Endothelial cell of umbilical vein (primary cell): ENCODE measurements at regions not wholly inside any gene's neighbourhood (a gene's known extent, or its start where the extent isn't known, plus 50 kb on each side); places are given as distances from the start of the nearest gene placed in this dataset.

ENCODE experiments used
- BruUV-seq: library from RNA; stranded (reverse); fragments of 400-500 nt; replicated peaks from 2 replicates; lab custom pipeline; 2021; lab: Mats Ljungman, UMichigan
- CTCF ChIA-PET: fragments of 300-600, 350-600 bp; sonication (Branson Sonifier 250); formaldehyde crosslinking; loops from one replicate; lab custom pipeline; 2021; ENCODE audit warnings: antibody characterized with exemption, inconsistent platforms; lab: Charles Lee
- POLR2A ChIA-PET: fragments of 300-600, 350-600 bp; sonication (Branson Sonifier 250); formaldehyde crosslinking; loops from one replicate; lab custom pipeline; 2021; ENCODE audit warnings: antibody characterized with exemption, inconsistent platforms; lab: Charles Lee
- DNase-seq: peaks from one replicate; pipeline ENCODE4 v3.0.0-alpha.2; 2011; ENCODE audit warnings: low read depth, low spot score
- FAIRE-seq: peaks from 2 replicates; lab custom pipeline; 2011; peaks lifted over from hg19 to GRCh38; lab: Jason Lieb, UNC
- H2AFZ ChIP-seq: 2 replicates; pipeline ENCODE4 v1.6.0; 2012; ENCODE audit warnings: low read depth, low read length, control low read depth, inconsistent platforms
- H3K27ac ChIP-seq: 2 replicates; pipeline ENCODE4 v1.5.1; 2011; ENCODE audit warnings: low read depth, mild to moderate bottlenecking, control low read depth, low read length, moderate library complexity; ENCODE audit not compliant: insufficient read depth
- H3K27me3 ChIP-seq, 2 experiments: 2 replicates each; pipeline versions ENCODE4 v1.6.0 to v1.6.1; 2011; ENCODE audit warnings: low read length in 2 of 2, mixed read lengths in 1 of 2; ENCODE audit not compliant: control insufficient read depth in 2 of 2, insufficient read depth in 2 of 2
- H3K36me3 ChIP-seq, 2 experiments: 2 replicates in 1 of 2; 3 replicates in 1 of 2; pipeline ENCODE4 v1.5.1; 2011; ENCODE audit warnings: low read length in 2 of 2, mild to moderate bottlenecking in 1 of 2, moderate library complexity in 1 of 2; ENCODE audit not compliant: control insufficient read depth in 2 of 2, insufficient read depth in 2 of 2; ENCODE audit errors: extremely low read depth in 1 of 2
- H3K4me1 ChIP-seq: 3 replicates; pipeline ENCODE4 v1.5.1; 2011; ENCODE audit warnings: mild to moderate bottlenecking, low read length; ENCODE audit not compliant: control insufficient read depth, insufficient read depth; ENCODE audit errors: extremely low read depth
- H3K4me2 ChIP-seq: 2 replicates; pipeline ENCODE4 v1.6.1; 2011; ENCODE audit warnings: low read length, control low read depth, mixed read lengths; ENCODE audit not compliant: insufficient read depth
- H3K4me3 ChIP-seq, 3 experiments: fragments of 200-600 bp in 1 of 3; sonication (generic), shearing (Covaris generic) in 1 of 3; replicated peaks in 1 of 3; 2 replicates each; pipeline ENCODE4 v1.5.1; 2011 to 2016; ENCODE audit warnings: control low read depth in 3 of 3, low read length in 3 of 3, mild to moderate bottlenecking in 2 of 3, inconsistent platforms in 1 of 3, low read depth in 1 of 3, moderate library complexity in 1 of 3; ENCODE audit not compliant: insufficient read depth in 1 of 3
- H3K79me2 ChIP-seq: 2 replicates; pipeline ENCODE4 v1.6.0; 2012; ENCODE audit warnings: low read length, inconsistent platforms; ENCODE audit not compliant: control insufficient read depth, insufficient read depth
- H3K9ac ChIP-seq: replicated peaks from 2 replicates; pipeline ENCODE3; 2011; ENCODE audit warnings: low read length, control low read depth; ENCODE audit not compliant: insufficient read depth; ENCODE audit errors: extremely low read depth
- H3K9me1 ChIP-seq: replicated peaks from 3 replicates; pipeline ENCODE4 v1.6.0; 2011; ENCODE audit warnings: mild to moderate bottlenecking, low read length; ENCODE audit not compliant: control insufficient read depth, insufficient read depth; ENCODE audit errors: extremely low read depth
- H3K9me3 ChIP-seq: replicated peaks from 2 replicates; pipeline ENCODE4 v1.5.1; 2012; ENCODE audit warnings: low read length, inconsistent platforms; ENCODE audit not compliant: control insufficient read depth, insufficient read depth
- H4K20me1 ChIP-seq: replicated peaks from 2 replicates; pipeline ENCODE3; 2011; ENCODE audit warnings: mild to moderate bottlenecking, low read length; ENCODE audit not compliant: control insufficient read depth, insufficient read depth; ENCODE audit errors: extremely low read depth
- CTCF ChIP-seq, 2 donors: IDR thresholded peaks; 1 replicate in 1 of 2; 2 replicates in 1 of 2; pipeline ENCODE4 v1.5.1; 2011; ENCODE audit warnings: low read length in 2 of 2, mild to moderate bottlenecking in 2 of 2, moderate library complexity in 2 of 2, control low read depth in 1 of 2, inconsistent platforms in 1 of 2, low read depth in 1 of 2; ENCODE audit not compliant: insufficient read depth in 1 of 2; ENCODE audit errors: extremely low read depth in 1 of 2
- EZH2 ChIP-seq: IDR thresholded peaks from 2 replicates; pipeline ENCODE4 v1.6.1; 2012; ENCODE audit warnings: borderline replicate concordance, low read depth, mild to moderate bottlenecking, moderate library complexity, low read length, inconsistent platforms; ENCODE audit not compliant: severe bottlenecking
- FOS ChIP-seq: IDR thresholded peaks from 2 replicates; pipeline ENCODE4 v1.6.1; 2011; ENCODE audit warnings: mild to moderate bottlenecking, low read length, moderate library complexity, borderline replicate concordance; ENCODE audit not compliant: insufficient read depth
- GATA2 ChIP-seq: IDR thresholded peaks from 2 replicates; pipeline ENCODE4 v1.7.0; 2011; ENCODE audit warnings: low read depth, mild to moderate bottlenecking, moderate library complexity, mixed read lengths, low read length; ENCODE audit not compliant: insufficient read length, insufficient read depth
- JUN ChIP-seq: IDR thresholded peaks from 2 replicates; pipeline ENCODE4 v1.6.1; 2011; ENCODE audit warnings: borderline replicate concordance, low read depth; ENCODE audit not compliant: insufficient read length, insufficient read depth
- MAX ChIP-seq: IDR thresholded peaks from 2 replicates; pipeline ENCODE4 v1.6.1; 2011; ENCODE audit not compliant: insufficient read depth, insufficient read length
- MYC ChIP-seq: IDR thresholded peaks from one replicate; pipeline ENCODE4 v1.6.1; 2011; ENCODE audit warnings: mild to moderate bottlenecking, low read depth, low read length
- POLR2A ChIP-seq: IDR thresholded peaks from 2 replicates; pipeline ENCODE4 v1.6.1; 2012; ENCODE audit warnings: low read depth, mild to moderate bottlenecking, control low read depth, low read length
- POLR2AphosphoS5 ChIP-seq: IDR thresholded peaks from 2 replicates; pipeline ENCODE4 v1.6.1; 2012; ENCODE audit warnings: low read depth, mild to moderate bottlenecking, control low read depth, low read length, moderate library complexity; ENCODE audit not compliant: insufficient read depth
- dilution Hi-C: fragments of 300-500 bp; cut with MboI; formaldehyde crosslinking; loops from one replicate; pipeline ENCODE4 v1.15.0; 2019; ENCODE audit warnings: low sequenced_read_pairs; ENCODE audit not compliant: extremely low pct_ligation_motif_present
- intact Hi-C: fragments of 100-400 bp; cut with micrococcal nuclease; formaldehyde crosslinking; loops from one replicate; pipeline ENCODE4 v1.10.0; 2022

GRCh38 chr9:135329571-135330306, 149.8 kb upstream of the PPP1R26 start:
- Histone ChIP-seq H3K27me3 (no peaks in the 10 kb centered on the region), H3K27ac (no peak overlapping the region), H3K9me3 (no peaks in the 10 kb centered on the region), H3K79me2 (no peaks in the 10 kb centered on the region), H3K4me3 (no peak overlapping the region), H3K4me1 (no peaks in the 10 kb centered on the region), H3K9me1 (no peaks in the 10 kb centered on the region), H3K9ac (no peak overlapping the region), H3K36me3 (no peaks in the 10 kb centered on the region), H3K4me2 (no peak overlapping the region), H2AFZ (no peak overlapping the region), H4K20me1 (no peaks in the 10 kb centered on the region)
- ChIA-PET POLR2A (no interaction called here), CTCF (no interaction called here)
- FAIRE-seq (no peak), DNase-seq (no peak)
- dilution Hi-C loops (no loop called here), intact Hi-C loops (no loop called here)
- no peak for TF ChIP-seq MAX
- TF ChIP-seq GATA2: no peak
- TF ChIP-seq JUN: no peak
- TF ChIP-seq MYC: no peak
- TF ChIP-seq POLR2AphosphoS5: no peak
- no peak for TF ChIP-seq EZH2
- TF ChIP-seq CTCF (IDR thresholded peaks at IDR 0.05; ENCODE audit: extremely low read depth in 1 of 2, insufficient read depth in 1 of 2, low read depth in 1 of 2, low read length in 2 of 2): no peak
- TF ChIP-seq POLR2A: no peak
- no peak for TF ChIP-seq FOS
- no TSS peak for BruUV-seq
